ENCODE measurements at regions not wholly inside any gene's neighbourhood (a gene's known extent, or its start where the extent isn't known, plus 50 kb on each side); places are given as distances from the start of the nearest gene placed in this dataset.

GRCh38 chr3:163745204-163745603 is 1333.1 kb downstream of the SI start:
- no peak overlapping the region for H3K27ac ChIP-seq (ENCODE audit: low read depth, low read length)
- no peak overlapping the region for H3K4me2 ChIP-seq (ENCODE audit: low read length)
- no peak overlapping the region for H2AFZ ChIP-seq (ENCODE audit: low read depth, low read length, poor library complexity, severe bottlenecking)
- H3K4me1 ChIP-seq (ENCODE audit: control insufficient read depth in 1 of 2, insufficient read depth in 2 of 2, low read length in 2 of 2), result no peaks in the 10 kb centered on the region
- BruUV-seq (replicated peaks), result no TSS peak
- RAD21 ChIA-PET (ENCODE audit: low non-redundant PET in 1 of 2, low total read pairs in 2 of 2, uncharacterized antibody in 2 of 2, unreplicated experiment in 2 of 2), result no interaction called here
- intact Hi-C loops (cut with micrococcal nuclease), result no loop called here
- TF ChIP-seq SRF (IDR thresholded peaks at IDR 0.05; ENCODE audit: low read depth) (no peak), ZBTB33 (IDR thresholded peaks at IDR 0.05; ENCODE audit: extremely low read depth, insufficient replicate concordance, low read length) (no peak), RAD21 (IDR thresholded peaks at IDR 0.05; ENCODE audit: low read depth) (no peak), CTCF (IDR thresholded peaks at IDR 0.05 in 2 of 3, conservative IDR thresholded peaks at IDR 0.05 in 1 of 3; ENCODE audit: borderline replicate concordance in 1 of 3, insufficient read depth in 1 of 3, low read depth in 2 of 3, low read length in 2 of 3) (no peak), POLR2AphosphoS5 (IDR thresholded peaks at IDR 0.05; ENCODE audit: low read depth, low read length) (no peak), JUND (IDR thresholded peaks at IDR 0.05) (no peak), ZFX (IDR thresholded peaks at IDR 0.05) (no peak), CBX3 (IDR thresholded peaks at IDR 0.05; ENCODE audit: low read depth) (no peak), YY1 (IDR thresholded peaks at IDR 0.05; ENCODE audit: extremely low read depth, insufficient replicate concordance, low read depth, low read length) (no peak), ZNF274 (IDR thresholded peaks at IDR 0.05; ENCODE audit: low read depth, low read length) (no peak), SP1 (IDR thresholded peaks at IDR 0.05; ENCODE audit: low read depth) (no peak), EGR1 (IDR thresholded peaks at IDR 0.05; ENCODE audit: low read depth) (no peak), POLR2A (IDR thresholded peaks at IDR 0.05; ENCODE audit: borderline replicate concordance, extremely low read depth, insufficient read depth, insufficient read length) (no peak), SIN3A (IDR thresholded peaks at IDR 0.05; ENCODE audit: low read depth) (no peak), CEBPB (IDR thresholded peaks at IDR 0.05; ENCODE audit: low read depth) (no peak), ATF3 (IDR thresholded peaks at IDR 0.05) (no peak), ELF1 (IDR thresholded peaks at IDR 0.05; ENCODE audit: borderline replicate concordance, low read depth) (no peak), TCF7L2 (IDR thresholded peaks at IDR 0.05; ENCODE audit: borderline replicate concordance, extremely low read depth, insufficient read depth, insufficient read length) (no peak), REST (IDR thresholded peaks at IDR 0.05; ENCODE audit: low read depth) (no peak)
- H3K36me3 ChIP-seq (ENCODE audit: control insufficient read depth in 1 of 2, insufficient read depth in 2 of 2, low read length in 2 of 2), result no peaks in the 10 kb centered on the region
- no peaks in the 10 kb centered on the region; a peak in 1 of 4 replicates for H3K9me3 ChIP-seq (ENCODE audit: control insufficient read depth in 1 of 2, insufficient read depth in 1 of 2, low read depth in 1 of 2, low read length in 2 of 2)
- H3K4me3 ChIP-seq (replicated peaks in 1 of 2; ENCODE audit: low read depth in 1 of 2, low read length in 2 of 2), result no peak overlapping the region
- H3K9ac ChIP-seq (ENCODE audit: low read length), result no peak overlapping the region
- POLR2A ChIA-PET, result no interaction called here
- no peaks in the 10 kb centered on the region for H4K20me1 ChIP-seq (ENCODE audit: insufficient read depth)
- H3K79me2 ChIP-seq (ENCODE audit: insufficient read depth, low read length), result no peaks in the 10 kb centered on the region
- DNase-seq (ENCODE audit: low read depth, low spot score) (no peak), ATAC-seq (no peak)
- H3K27me3 ChIP-seq (ENCODE audit: insufficient read depth, low read length), result no peaks in the 10 kb centered on the region
- no peaks in the 10 kb centered on the region for H3K9me2 ChIP-seq (ENCODE audit: insufficient read depth)
- CTCF ChIA-PET, result no interaction called here

Measured in HCT116 (cell line).